ENCODE measurements at regions not wholly inside any gene's neighbourhood (a gene's known extent, or its start where the extent isn't known, plus 50 kb on each side); places are given as distances from the start of the nearest gene placed in this dataset.

GRCh38 chr1:30126848-30127247, 596.5 kb downstream of the MATN1 start:
- DNase-seq, result no peak
- Mint-ChIP-seq H3K4me3 (no peak overlapping the region), H3K9me3 (peaks cover 2% of the 10 kb centered on the region), H3K36me3 (ENCODE audit: low read depth) (no peaks in the 10 kb centered on the region), H3K27me3 (ENCODE audit: insufficient read depth) (peaks cover 36% of the 10 kb centered on the region), H3K27ac (no peak overlapping the region), H3K4me1 (peaks cover 37% of the 10 kb centered on the region)
- Histone ChIP-seq H3K9ac (ENCODE audit: extremely low read depth, low read length, poor library complexity, severe bottlenecking) (no peak overlapping the region), H3K27ac (ENCODE audit: low read depth, low read length) (no peak overlapping the region), H3K4me1 (ENCODE audit: control insufficient read depth, insufficient read depth, low read length) (peaks cover 16% of the 10 kb centered on the region), H3K27me3 (ENCODE audit: control insufficient read depth, insufficient read depth, low read length, poor library complexity, severe bottlenecking) (peaks cover 6% of the 10 kb centered on the region), H3K9me3 (ENCODE audit: control insufficient read depth, low read length) (no peaks in the 10 kb centered on the region), H3K4me3 (ENCODE audit: low read length) (peak overlapping the region; percentile 12), H3K36me3 (ENCODE audit: control insufficient read depth, insufficient read depth, low read length) (no peaks in the 10 kb centered on the region)
- TF ChIP-seq CTCF (conservative IDR thresholded peaks at IDR 0.05), result no peak
- WGBS, 2 experiments (ENCODE audit: insufficient coverage in 1 of 2, insufficient read length in 1 of 2), result 75 to 89% methylated on average over 1 to 2 of the region's 2 CpGs

- Mint-ChIP-seq H3K36me3 (ENCODE audit: low read depth) (no peaks in the 10 kb centered on the region), H3K27ac (no peak overlapping the region), H3K9me3 (peaks cover 2% of the 10 kb centered on the region), H3K27me3 (ENCODE audit: insufficient read depth) (peaks cover 40% of the 10 kb centered on the region), H3K4me3 (no peak overlapping the region), H3K4me1 (peaks cover 44% of the 10 kb centered on the region)
- no peak for DNase-seq
- Histone ChIP-seq H3K36me3 (ENCODE audit: control insufficient read depth, insufficient read depth, low read length) (no peaks in the 10 kb centered on the region), H3K4me1 (ENCODE audit: control insufficient read depth, insufficient read depth, low read length) (peaks cover 19% of the 10 kb centered on the region), H3K4me3 (ENCODE audit: low read length) (no peak overlapping the region), H3K27me3 (ENCODE audit: control insufficient read depth, insufficient read depth, low read length, poor library complexity, severe bottlenecking) (peaks cover 6% of the 10 kb centered on the region), H3K9me3 (ENCODE audit: control insufficient read depth, low read length) (no peaks in the 10 kb centered on the region), H3K9ac (ENCODE audit: extremely low read depth, low read length, poor library complexity, severe bottlenecking) (no peak overlapping the region), H3K27ac (ENCODE audit: low read depth, low read length) (no peak overlapping the region)
- TF ChIP-seq CTCF (conservative IDR thresholded peaks at IDR 0.05), result no peak
- 79% methylated on average over 3 of the region's 3 CpGs; no CpG with 5 or more reads in 1 of the 2 experiments for WGBS, 2 experiments (ENCODE audit: insufficient coverage in 1 of 2, insufficient read length in 1 of 2)
Measured at GRCh38 chr1:30125821-30126170, 597.6 kb downstream of the MATN1 start.

- Histone ChIP-seq H3K27ac (ENCODE audit: low read depth, low read length) (no peak overlapping the region), H3K9ac (ENCODE audit: extremely low read depth, low read length, poor library complexity, severe bottlenecking) (no peak overlapping the region), H3K27me3 (ENCODE audit: control insufficient read depth, insufficient read depth, low read length, poor library complexity, severe bottlenecking) (peaks cover 6% of the 10 kb centered on the region), H3K36me3 (ENCODE audit: control insufficient read depth, insufficient read depth, low read length) (no peaks in the 10 kb centered on the region), H3K9me3 (ENCODE audit: control insufficient read depth, low read length) (no peaks in the 10 kb centered on the region), H3K4me1 (ENCODE audit: control insufficient read depth, insufficient read depth, low read length) (peaks cover 25% of the 10 kb centered on the region), H3K4me3 (ENCODE audit: low read length) (no peak overlapping the region)
- no peak overlapping the region for H3K4me3 Mint-ChIP-seq
- peaks cover 2% of the 10 kb centered on the region for H3K9me3 Mint-ChIP-seq
- H3K27me3 Mint-ChIP-seq (ENCODE audit: insufficient read depth), result peaks cover 36% of the 10 kb centered on the region
- 93% methylated on average over 5 to 8 of the region's 8 CpGs for WGBS, 2 experiments (ENCODE audit: insufficient coverage in 1 of 2, insufficient read length in 1 of 2)
- no peaks in the 10 kb centered on the region for H3K36me3 Mint-ChIP-seq (ENCODE audit: low read depth)
- H3K27ac Mint-ChIP-seq, result no peak overlapping the region
- no peak for TF ChIP-seq CTCF (conservative IDR thresholded peaks at IDR 0.05)
- H3K4me1 Mint-ChIP-seq, result peaks cover 45% of the 10 kb centered on the region
- no peak for DNase-seq
Measured at GRCh38 chr1:30125021-30125820, 598.2 kb downstream of the MATN1 start.

Measured in endodermal cell (in vitro differentiated cells).